ENCODE measurements at regions not wholly inside any gene's neighbourhood (a gene's known extent, or its start where the extent isn't known, plus 50 kb on each side); places are given as distances from the start of the nearest gene placed in this dataset.

DNA sequence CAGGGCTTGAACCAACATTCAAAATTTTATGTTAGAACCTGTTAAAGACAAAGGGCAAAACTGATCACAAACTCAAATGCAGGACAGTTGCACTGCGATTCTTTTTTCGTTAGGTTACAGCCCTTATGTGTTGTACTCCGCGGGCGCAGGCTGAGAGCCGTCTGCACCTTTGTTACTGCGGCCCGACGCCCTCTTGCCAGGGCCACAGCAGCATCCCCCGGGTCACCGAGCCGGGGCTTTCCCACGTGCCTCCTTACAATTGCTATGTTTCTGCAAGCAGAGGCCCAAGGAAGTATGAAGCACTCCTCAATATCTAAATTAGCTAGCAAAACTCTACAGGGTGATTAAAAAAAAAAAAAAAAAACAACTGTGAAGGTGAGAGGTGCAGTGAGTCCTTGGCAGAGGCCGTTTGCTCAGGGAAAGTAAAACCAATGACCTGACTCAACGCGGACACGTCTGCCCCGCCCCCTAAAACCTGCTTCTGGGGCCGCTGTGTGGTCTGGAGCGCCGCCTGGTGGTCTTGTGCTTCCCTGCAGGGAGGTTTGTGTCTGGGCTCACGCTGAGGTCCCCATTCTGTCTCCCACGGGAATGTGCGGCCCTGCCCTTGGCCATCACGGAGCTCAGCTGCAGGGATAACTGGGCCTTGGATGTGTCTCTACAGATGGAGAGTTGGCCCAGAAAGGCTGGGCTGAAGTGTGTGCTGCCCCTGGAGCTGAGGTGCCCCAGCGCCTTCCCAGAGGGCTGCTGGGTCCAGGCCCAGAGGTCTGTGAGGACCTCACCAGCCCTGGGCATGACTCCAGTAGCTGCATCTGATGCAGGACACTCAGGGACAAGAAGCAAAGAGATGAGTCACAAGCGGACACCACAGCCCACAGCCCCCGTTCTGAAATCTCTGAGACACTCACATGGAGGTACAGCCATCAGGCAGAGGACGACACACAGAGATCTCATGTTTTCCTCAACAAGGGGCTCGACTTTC lies 418.5 kb downstream of the TMEM121 start:
- DNase-seq (ENCODE audit: low spot score): peak; percentile 61
- peak overlapping the region in 1 of 3 donors; percentile 14 for H3K4me3 ChIP-seq (ENCODE audit: low read depth in 1 of 3, low read length in 3 of 3)
- no peaks in the 10 kb centered on the region for H3K27me3 ChIP-seq (ENCODE audit: control insufficient read depth in 4 of 4, insufficient read depth in 4 of 4, low read length in 3 of 4)
- peaks cover 0 to 14% (median 7%) of the 10 kb centered on the region in 4 donors for H3K4me1 ChIP-seq (ENCODE audit: control insufficient read depth in 4 of 4, insufficient read depth in 4 of 4, low read length in 3 of 4)
- WGBS: 39% methylated on average over 30 of the region's 30 CpGs
- no peak overlapping the region for H3K9ac ChIP-seq (ENCODE audit: low read depth in 1 of 2, low read length in 2 of 2)
- no peak for TF ChIP-seq ATF3 (IDR thresholded peaks at IDR 0.05)
- no peak for TF ChIP-seq SP1 (IDR thresholded peaks at IDR 0.05)
- TF ChIP-seq HNF4G (IDR thresholded peaks at IDR 0.05): no peak
- TF ChIP-seq JUND (IDR thresholded peaks at IDR 0.05): peak in 1 of 2 donors; percentile 1
- TF ChIP-seq, protein P1, sequence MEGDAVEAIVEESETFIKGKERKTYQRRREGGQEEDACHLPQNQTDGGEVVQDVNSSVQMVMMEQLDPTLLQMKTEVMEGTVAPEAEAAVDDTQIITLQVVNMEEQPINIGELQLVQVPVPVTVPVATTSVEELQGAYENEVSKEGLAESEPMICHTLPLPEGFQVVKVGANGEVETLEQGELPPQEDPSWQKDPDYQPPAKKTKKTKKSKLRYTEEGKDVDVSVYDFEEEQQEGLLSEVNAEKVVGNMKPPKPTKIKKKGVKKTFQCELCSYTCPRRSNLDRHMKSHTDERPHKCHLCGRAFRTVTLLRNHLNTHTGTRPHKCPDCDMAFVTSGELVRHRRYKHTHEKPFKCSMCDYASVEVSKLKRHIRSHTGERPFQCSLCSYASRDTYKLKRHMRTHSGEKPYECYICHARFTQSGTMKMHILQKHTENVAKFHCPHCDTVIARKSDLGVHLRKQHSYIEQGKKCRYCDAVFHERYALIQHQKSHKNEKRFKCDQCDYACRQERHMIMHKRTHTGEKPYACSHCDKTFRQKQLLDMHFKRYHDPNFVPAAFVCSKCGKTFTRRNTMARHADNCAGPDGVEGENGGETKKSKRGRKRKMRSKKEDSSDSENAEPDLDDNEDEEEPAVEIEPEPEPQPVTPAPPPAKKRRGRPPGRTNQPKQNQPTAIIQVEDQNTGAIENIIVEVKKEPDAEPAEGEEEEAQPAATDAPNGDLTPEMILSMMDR (IDR thresholded peaks at IDR 0.05; ENCODE audit: low read depth, low read length, missing input control): peak; percentile 84
- TF ChIP-seq, protein P2, sequence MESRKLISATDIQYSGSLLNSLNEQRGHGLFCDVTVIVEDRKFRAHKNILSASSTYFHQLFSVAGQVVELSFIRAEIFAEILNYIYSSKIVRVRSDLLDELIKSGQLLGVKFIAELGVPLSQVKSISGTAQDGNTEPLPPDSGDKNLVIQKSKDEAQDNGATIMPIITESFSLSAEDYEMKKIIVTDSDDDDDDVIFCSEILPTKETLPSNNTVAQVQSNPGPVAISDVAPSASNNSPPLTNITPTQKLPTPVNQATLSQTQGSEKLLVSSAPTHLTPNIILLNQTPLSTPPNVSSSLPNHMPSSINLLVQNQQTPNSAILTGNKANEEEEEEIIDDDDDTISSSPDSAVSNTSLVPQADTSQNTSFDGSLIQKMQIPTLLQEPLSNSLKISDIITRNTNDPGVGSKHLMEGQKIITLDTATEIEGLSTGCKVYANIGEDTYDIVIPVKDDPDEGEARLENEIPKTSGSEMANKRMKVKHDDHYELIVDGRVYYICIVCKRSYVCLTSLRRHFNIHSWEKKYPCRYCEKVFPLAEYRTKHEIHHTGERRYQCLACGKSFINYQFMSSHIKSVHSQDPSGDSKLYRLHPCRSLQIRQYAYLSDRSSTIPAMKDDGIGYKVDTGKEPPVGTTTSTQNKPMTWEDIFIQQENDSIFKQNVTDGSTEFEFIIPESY (IDR thresholded peaks at IDR 0.05): no peak
- TF ChIP-seq RXRA (IDR thresholded peaks at IDR 0.05): no peak
- TF ChIP-seq YY1 (IDR thresholded peaks at IDR 0.05): no peak
- TF ChIP-seq FOXA1 (IDR thresholded peaks at IDR 0.05): no peak
- no peak for TF ChIP-seq MAX (IDR thresholded peaks at IDR 0.05)
- TF ChIP-seq GABPA (IDR thresholded peaks at IDR 0.05 in 1 of 2, conservative IDR thresholded peaks at IDR 0.05 in 1 of 2): no peak
- TF ChIP-seq HNF4A (conservative IDR thresholded peaks at IDR 0.05): no peak
- TF ChIP-seq FOXA2 (IDR thresholded peaks at IDR 0.05): no peak
- TF ChIP-seq, protein P3, sequence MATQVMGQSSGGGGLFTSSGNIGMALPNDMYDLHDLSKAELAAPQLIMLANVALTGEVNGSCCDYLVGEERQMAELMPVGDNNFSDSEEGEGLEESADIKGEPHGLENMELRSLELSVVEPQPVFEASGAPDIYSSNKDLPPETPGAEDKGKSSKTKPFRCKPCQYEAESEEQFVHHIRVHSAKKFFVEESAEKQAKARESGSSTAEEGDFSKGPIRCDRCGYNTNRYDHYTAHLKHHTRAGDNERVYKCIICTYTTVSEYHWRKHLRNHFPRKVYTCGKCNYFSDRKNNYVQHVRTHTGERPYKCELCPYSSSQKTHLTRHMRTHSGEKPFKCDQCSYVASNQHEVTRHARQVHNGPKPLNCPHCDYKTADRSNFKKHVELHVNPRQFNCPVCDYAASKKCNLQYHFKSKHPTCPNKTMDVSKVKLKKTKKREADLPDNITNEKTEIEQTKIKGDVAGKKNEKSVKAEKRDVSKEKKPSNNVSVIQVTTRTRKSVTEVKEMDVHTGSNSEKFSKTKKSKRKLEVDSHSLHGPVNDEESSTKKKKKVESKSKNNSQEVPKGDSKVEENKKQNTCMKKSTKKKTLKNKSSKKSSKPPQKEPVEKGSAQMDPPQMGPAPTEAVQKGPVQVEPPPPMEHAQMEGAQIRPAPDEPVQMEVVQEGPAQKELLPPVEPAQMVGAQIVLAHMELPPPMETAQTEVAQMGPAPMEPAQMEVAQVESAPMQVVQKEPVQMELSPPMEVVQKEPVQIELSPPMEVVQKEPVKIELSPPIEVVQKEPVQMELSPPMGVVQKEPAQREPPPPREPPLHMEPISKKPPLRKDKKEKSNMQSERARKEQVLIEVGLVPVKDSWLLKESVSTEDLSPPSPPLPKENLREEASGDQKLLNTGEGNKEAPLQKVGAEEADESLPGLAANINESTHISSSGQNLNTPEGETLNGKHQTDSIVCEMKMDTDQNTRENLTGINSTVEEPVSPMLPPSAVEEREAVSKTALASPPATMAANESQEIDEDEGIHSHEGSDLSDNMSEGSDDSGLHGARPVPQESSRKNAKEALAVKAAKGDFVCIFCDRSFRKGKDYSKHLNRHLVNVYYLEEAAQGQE (IDR thresholded peaks at IDR 0.05): peak; percentile 1
- peak; percentile 82 to 92 for TF ChIP-seq RAD21 (IDR thresholded peaks at IDR 0.05)
- TF ChIP-seq EGR1 (IDR thresholded peaks at IDR 0.05; ENCODE audit: low read depth in 2 of 2): no peak
- TF ChIP-seq TAF1 (conservative IDR thresholded peaks at IDR 0.05): no peak
- TF ChIP-seq NR2F2 (IDR thresholded peaks at IDR 0.05): no peak
- H3K36me3 ChIP-seq (ENCODE audit: control insufficient read depth in 4 of 4, insufficient read depth in 3 of 4, low read depth in 1 of 4, low read length in 3 of 4): no peaks in the 10 kb centered on the region
- no peaks in the 10 kb centered on the region for H3K9me3 ChIP-seq (ENCODE audit: control insufficient read depth in 4 of 4, low read length in 3 of 4)
- H3K27ac ChIP-seq (ENCODE audit: low read depth in 1 of 2, low read length in 2 of 2): peak overlapping the region; percentile 65 to 69
